HepG2 (cell line): ENCODE measurements at regions not wholly inside any gene's neighbourhood (a gene's known extent, or its start where the extent isn't known, plus 50 kb on each side); places are given as distances from the start of the nearest gene placed in this dataset.

Experiments used
- CCDC6 ChIP-seq: sonication (generic); formaldehyde crosslinking; IDR thresholded peaks from 2 replicates; pipeline ENCODE4 v1.8.1; 2022; ENCODE audit warnings: mild to moderate bottlenecking, missing genetic modification reagents, moderate library complexity
- CHCHD3 ChIP-seq: sonication (generic); formaldehyde crosslinking; IDR thresholded peaks from 2 replicates; pipeline ENCODE4 v1.8.0; 2022; ENCODE audit warnings: mild to moderate bottlenecking, missing genetic modification reagents, moderate library complexity
- MLX ChIP-seq: IDR thresholded peaks from 2 replicates; pipeline ENCODE4 v1.6.1; 2016
- NFRKB ChIP-seq: fragments of 450-650 bp; IDR thresholded peaks from 2 replicates; pipeline ENCODE4 v1.6.1; 2017

DNA sequence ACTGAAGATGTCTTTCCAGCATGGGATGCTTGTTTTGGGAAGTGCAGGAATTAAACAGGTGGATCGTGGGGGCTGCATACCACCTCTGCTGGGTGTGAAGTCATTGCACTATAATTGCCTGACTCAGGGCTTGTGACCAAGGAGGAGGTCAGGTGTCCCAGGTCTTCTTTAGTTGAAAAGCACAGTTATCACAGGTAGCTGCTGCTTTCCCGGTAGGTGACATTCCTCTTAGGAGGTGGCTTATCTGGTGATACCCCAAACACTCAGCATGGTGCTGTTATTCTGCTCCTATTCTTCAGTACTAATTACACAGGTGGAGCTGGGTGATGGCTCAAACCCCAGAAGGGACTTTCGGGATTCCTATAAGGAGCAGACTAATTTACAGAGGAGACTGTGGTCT lies 320.3 kb upstream of the PLXNA2 start:
- no peak for TF ChIP-seq NFRKB
- no peak for TF ChIP-seq CHCHD3 (CRISPR knock-in tag)
- no peak for TF ChIP-seq MLX
- no peak for TF ChIP-seq CCDC6 (CRISPR knock-in tag)
